HCT116 (cell line): ENCODE measurements at regions not wholly inside any gene's neighbourhood (a gene's known extent, or its start where the extent isn't known, plus 50 kb on each side); places are given as distances from the start of the nearest gene placed in this dataset.

Experiments
- ATAC-seq: fragments of 200-7000 bp; cut with Tn5 transposase; 2 replicates; pipeline ENCODE4 v1.9.1; 2020; ENCODE audit warnings: mild to moderate bottlenecking, moderate library complexity
- BruUV-seq: library from RNA; stranded (reverse); fragments of 400-500 nt; replicated peaks from 2 replicates; lab custom pipeline; 2021; lab: Mats Ljungman, UMichigan
- CTCF ChIA-PET: fragments of 300-600 bp; sonication (Branson Sonifier 250); formaldehyde crosslinking; loops from one replicate; lab custom pipeline; 2021; ENCODE audit warnings: antibody characterized with exemption; lab: Charles Lee
- POLR2A ChIA-PET: fragments of 300-600, 350-600 bp; sonication (Branson Sonifier 250); formaldehyde crosslinking; loops from one replicate; lab custom pipeline; 2021; ENCODE audit warnings: antibody characterized with exemption; lab: Charles Lee
- RAD21 ChIA-PET, 2 experiments: fragments of 300-600 bp; sonication (Branson Sonifier 250); formaldehyde crosslinking; loops; one replicate each; lab custom pipeline; 2023; ENCODE audit warnings: low total read pairs in 2 of 2; ENCODE audit not compliant: uncharacterized antibody in 2 of 2, unreplicated experiment in 2 of 2, low non-redundant PET in 1 of 2; lab: Charles Lee
- DNase-seq: peaks from one replicate; pipeline ENCODE4 v3.0.0-alpha.2; 2010; ENCODE audit warnings: low read depth, low spot score
- H2AFZ ChIP-seq: fragments of 200-600 bp; shearing (Covaris generic), sonication (generic); 2 replicates; pipeline ENCODE4 v1.6.1; 2017; ENCODE audit warnings: low read depth, mixed run types, mixed read lengths, antibody characterized with exemption, low read length; ENCODE audit not compliant: poor library complexity, severe bottlenecking
- H3K27ac ChIP-seq: 2 replicates; pipeline ENCODE4 v1.5.1; 2012; ENCODE audit warnings: low read depth, low read length
- H3K27me3 ChIP-seq: fragments of 200-600 bp; sonication (generic); 2 replicates; pipeline ENCODE4 v1.6.1; 2016; ENCODE audit warnings: mixed run types, low read length, mixed read lengths; ENCODE audit not compliant: insufficient read depth
- H3K36me3 ChIP-seq, 2 experiments: fragments of 200-500 bp in 1 of 2; fragments of 200-600 bp in 1 of 2; sonication (Bioruptor generic) in 1 of 2; sonication (generic) in 1 of 2; 2 replicates each; pipeline versions ENCODE4 v1.5.1 to v1.6.1; 2014 to 2016; ENCODE audit warnings: low read length in 2 of 2, inconsistent platforms in 1 of 2, mixed read lengths in 1 of 2, mixed run types in 1 of 2; ENCODE audit not compliant: insufficient read depth in 2 of 2, control insufficient read depth in 1 of 2
- H3K4me1 ChIP-seq, 2 experiments: fragments of 200-600 bp in 1 of 2; sonication (generic) in 1 of 2; 2 replicates each; pipeline versions ENCODE4 v1.5.1 to v1.6.1; 2012 to 2017; ENCODE audit warnings: low read length in 2 of 2, inconsistent platforms in 1 of 2, mild to moderate bottlenecking in 1 of 2, mixed read lengths in 1 of 2, mixed run types in 1 of 2, moderate library complexity in 1 of 2; ENCODE audit not compliant: insufficient read depth in 2 of 2, control insufficient read depth in 1 of 2
- H3K4me2 ChIP-seq: fragments of 200-600 bp; sonication (generic); 2 replicates; pipeline ENCODE4 v1.6.1; 2017; ENCODE audit warnings: mixed run types, low read length, mixed read lengths
- H3K4me3 ChIP-seq, 2 experiments: fragments of 200-600 bp in 1 of 2; sonication (generic) in 1 of 2; replicated peaks in 1 of 2; 2 replicates each; pipeline ENCODE4 v1.5.1; 2011 to 2016; ENCODE audit warnings: low read length in 2 of 2, control low read depth in 1 of 2, low read depth in 1 of 2, mild to moderate bottlenecking in 1 of 2, mixed read lengths in 1 of 2, mixed run types in 1 of 2
- H3K79me2 ChIP-seq: fragments of 200-600 bp; sonication (generic); 2 replicates; pipeline ENCODE4 v1.6.1; 2017; ENCODE audit warnings: mild to moderate bottlenecking, mixed run types, low read length, moderate library complexity, mixed read lengths; ENCODE audit not compliant: insufficient read depth
- H3K9ac ChIP-seq: fragments of 200-600 bp; sonication (generic); 2 replicates; pipeline ENCODE4 v1.6.1; 2016; ENCODE audit warnings: low read length, mixed read lengths
- H3K9me2 ChIP-seq: fragments of 200-600 bp; sonication (generic), shearing (Covaris generic); 2 replicates; pipeline ENCODE4 v1.6.1; 2017; ENCODE audit warnings: mixed run types, mild to moderate bottlenecking, moderate library complexity; ENCODE audit not compliant: insufficient read depth
- H3K9me3 ChIP-seq, 2 experiments: fragments of 200-500 bp in 1 of 2; fragments of 200-600 bp in 1 of 2; sonication (Bioruptor generic) in 1 of 2; sonication (generic) in 1 of 2; 2 replicates each; pipeline ENCODE4 v1.6.1; 2014 to 2017; ENCODE audit warnings: low read length in 2 of 2, mixed read lengths in 2 of 2, inconsistent platforms in 1 of 2, low read depth in 1 of 2, mild to moderate bottlenecking in 1 of 2, mixed run types in 1 of 2, moderate library complexity in 1 of 2; ENCODE audit not compliant: control insufficient read depth in 1 of 2, insufficient read depth in 1 of 2
- H4K20me1 ChIP-seq: fragments of 200-600 bp; sonication (generic), shearing (Covaris generic); 2 replicates; pipeline ENCODE4 v1.6.1; 2017; ENCODE audit warnings: mixed run types, mild to moderate bottlenecking, moderate library complexity; ENCODE audit not compliant: insufficient read depth
- ATF3 ChIP-seq: IDR thresholded peaks from 2 replicates; pipeline ENCODE4 v1.6.1; 2012
- CEBPB ChIP-seq: IDR thresholded peaks from 2 replicates; pipeline ENCODE4 v1.6.1; 2012; ENCODE audit warnings: low read depth
- EGR1 ChIP-seq: IDR thresholded peaks from 2 replicates; pipeline ENCODE4 v1.6.1; 2012; ENCODE audit warnings: low read depth
- ELF1 ChIP-seq: IDR thresholded peaks from 2 replicates; pipeline ENCODE4 v1.6.1; 2012; ENCODE audit warnings: low read depth, borderline replicate concordance
- EZH2 ChIP-seq: fragments of 200-600 bp; sonication (generic); IDR thresholded peaks from 2 replicates; pipeline ENCODE4 v1.6.1; 2017; ENCODE audit warnings: antibody characterized with exemption, mixed run types
- EZH2phosphoT487 ChIP-seq: fragments of 200-600 bp; IDR thresholded peaks from 2 replicates; pipeline ENCODE4 v1.6.1; 2018; ENCODE audit warnings: antibody characterized with exemption, borderline replicate concordance
- FOSL1 ChIP-seq: IDR thresholded peaks from 2 replicates; pipeline ENCODE4 v1.6.1; 2012; ENCODE audit warnings: low read depth
- JUND ChIP-seq: IDR thresholded peaks from 2 replicates; pipeline ENCODE4 v1.6.1; 2012
- POLR2A ChIP-seq: IDR thresholded peaks from 2 replicates; pipeline ENCODE4 v1.7.0; 2011; ENCODE audit warnings: borderline replicate concordance; ENCODE audit not compliant: insufficient read depth, insufficient read length; ENCODE audit errors: extremely low read depth
- RAD21 ChIP-seq: IDR thresholded peaks from 2 replicates; pipeline ENCODE4 v1.6.1; 2012; ENCODE audit warnings: low read depth, mild to moderate bottlenecking
- REST ChIP-seq: IDR thresholded peaks from 2 replicates; pipeline ENCODE4 v1.6.1; 2012; ENCODE audit warnings: low read depth
- SIN3A ChIP-seq: IDR thresholded peaks from 2 replicates; pipeline ENCODE4 v1.6.1; 2012; ENCODE audit warnings: low read depth
- SP1 ChIP-seq: IDR thresholded peaks from 2 replicates; pipeline ENCODE4 v1.6.1; 2012; ENCODE audit warnings: low read depth
- SRF ChIP-seq: IDR thresholded peaks from 2 replicates; pipeline ENCODE4 v1.6.1; 2012; ENCODE audit warnings: low read depth
- TCF7L2 ChIP-seq: IDR thresholded peaks from 2 replicates; pipeline ENCODE4 v1.7.0; 2011; ENCODE audit warnings: borderline replicate concordance, inconsistent platforms; ENCODE audit not compliant: insufficient read depth, insufficient read length; ENCODE audit errors: extremely low read depth
- YY1 ChIP-seq: IDR thresholded peaks from 2 replicates; pipeline ENCODE4 v1.6.1; 2011; ENCODE audit warnings: low read length, low read depth, moderate library complexity, mild to moderate bottlenecking; ENCODE audit not compliant: insufficient replicate concordance; ENCODE audit errors: extremely low read depth
- ZFX ChIP-seq: fragments of 450-650 bp; IDR thresholded peaks from 2 replicates; pipeline ENCODE4 v1.6.1; 2017
- ZNF274 ChIP-seq: fragments of 200-500 bp; sonication (Bioruptor generic); IDR thresholded peaks from 2 replicates; pipeline ENCODE4 v1.6.1; 2014; ENCODE audit warnings: mild to moderate bottlenecking, low read depth, low read length, inconsistent platforms
- intact Hi-C: fragments of 100-400 bp; cut with micrococcal nuclease; formaldehyde crosslinking; loops from 2 replicates; pipeline ENCODE4 v1.10.0; 2022
- TF ChIP-seq, protein P1 (sequence below): IDR thresholded peaks from 2 replicates; pipeline ENCODE4 v1.6.1; 2011; ENCODE audit warnings: mild to moderate bottlenecking, low read length, moderate library complexity; ENCODE audit not compliant: insufficient replicate concordance; ENCODE audit errors: extremely low read depth
- TF ChIP-seq, protein P2 (sequence below): IDR thresholded peaks from 2 replicates; pipeline ENCODE4 v1.6.1; 2012

DNA sequence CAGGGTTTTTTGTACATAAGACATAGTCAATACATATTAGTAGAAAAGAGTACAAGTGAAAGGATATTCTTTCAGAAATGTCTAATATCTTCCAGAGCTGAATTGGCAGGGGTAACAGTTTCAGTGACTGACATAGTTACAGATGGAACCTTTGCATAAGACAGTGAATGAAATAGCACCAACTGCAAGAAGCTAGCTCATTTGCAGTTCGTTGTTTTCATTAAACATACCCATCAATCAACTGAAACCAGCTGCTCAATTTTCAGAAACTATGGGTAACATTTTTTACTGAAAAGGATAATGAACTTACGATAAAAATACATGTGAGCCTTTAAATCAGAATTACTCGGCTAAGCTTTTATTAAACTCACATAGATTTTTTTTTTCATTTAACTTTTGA lies 93.9 kb upstream of the EPHA3 start:
- Histone ChIP-seq H3K27ac (no peak overlapping the region), H3K9me3 (peaks cover 14 to 25% of the 10 kb centered on the region in 2 experiments; a peak in 2 of 4 replicates), H3K4me2 (no peak overlapping the region), H3K36me3 (no peaks in the 10 kb centered on the region), H3K9ac (no peak overlapping the region), H3K79me2 (no peaks in the 10 kb centered on the region), H4K20me1 (no peaks in the 10 kb centered on the region), H3K4me1 (no peaks in the 10 kb centered on the region), H3K9me2 (no peaks in the 10 kb centered on the region), H3K4me3 (no peak overlapping the region), H2AFZ (no peak overlapping the region), H3K27me3 (no peaks in the 10 kb centered on the region)
- CTCF ChIA-PET: no interaction called here
- POLR2A ChIA-PET: no interaction called here
- intact Hi-C loops: no loop called here
- no TSS peak for BruUV-seq
- no peak for ATAC-seq
- RAD21 ChIA-PET: no interaction called here
- TF ChIP-seq SRF (no peak), TCF7L2 (no peak), EZH2 (no peak), RAD21 (no peak), FOSL1 (no peak), SIN3A (no peak), ZFX (no peak), REST (no peak), JUND (no peak), ATF3 (no peak), EZH2phosphoT487 (no peak), ELF1 (no peak), YY1 (no peak), EGR1 (no peak), CEBPB (no peak), SP1 (no peak), ZNF274 (no peak), POLR2A (no peak)
- TF ChIP-seq, protein P1, sequence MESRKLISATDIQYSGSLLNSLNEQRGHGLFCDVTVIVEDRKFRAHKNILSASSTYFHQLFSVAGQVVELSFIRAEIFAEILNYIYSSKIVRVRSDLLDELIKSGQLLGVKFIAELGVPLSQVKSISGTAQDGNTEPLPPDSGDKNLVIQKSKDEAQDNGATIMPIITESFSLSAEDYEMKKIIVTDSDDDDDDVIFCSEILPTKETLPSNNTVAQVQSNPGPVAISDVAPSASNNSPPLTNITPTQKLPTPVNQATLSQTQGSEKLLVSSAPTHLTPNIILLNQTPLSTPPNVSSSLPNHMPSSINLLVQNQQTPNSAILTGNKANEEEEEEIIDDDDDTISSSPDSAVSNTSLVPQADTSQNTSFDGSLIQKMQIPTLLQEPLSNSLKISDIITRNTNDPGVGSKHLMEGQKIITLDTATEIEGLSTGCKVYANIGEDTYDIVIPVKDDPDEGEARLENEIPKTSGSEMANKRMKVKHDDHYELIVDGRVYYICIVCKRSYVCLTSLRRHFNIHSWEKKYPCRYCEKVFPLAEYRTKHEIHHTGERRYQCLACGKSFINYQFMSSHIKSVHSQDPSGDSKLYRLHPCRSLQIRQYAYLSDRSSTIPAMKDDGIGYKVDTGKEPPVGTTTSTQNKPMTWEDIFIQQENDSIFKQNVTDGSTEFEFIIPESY: no peak
- TF ChIP-seq, protein P2, sequence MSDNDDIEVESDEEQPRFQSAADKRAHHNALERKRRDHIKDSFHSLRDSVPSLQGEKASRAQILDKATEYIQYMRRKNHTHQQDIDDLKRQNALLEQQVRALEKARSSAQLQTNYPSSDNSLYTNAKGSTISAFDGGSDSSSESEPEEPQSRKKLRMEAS: no peak
- DNase-seq: no peak
